A549 (cell line): ENCODE measurements at regions not wholly inside any gene's neighbourhood (a gene's known extent, or its start where the extent isn't known, plus 50 kb on each side); places are given as distances from the start of the nearest gene placed in this dataset.

Source experiments
- CBX2 ChIP-seq: fragments of 200-600 bp; sonication (generic); IDR thresholded peaks from 2 replicates; pipeline ENCODE4 v1.6.1; 2016; ENCODE audit warnings: low read depth, mild to moderate bottlenecking, borderline replicate concordance
- CEBPB ChIP-seq, 2 experiments: fragments of >200 bp in 1 of 2; sonication (Bioruptor Twin) in 1 of 2; formaldehyde crosslinking in 1 of 2; IDR thresholded peaks; 2 replicates each; pipeline ENCODE4 v1.6.1; 2012 to 2016
- HDAC2 ChIP-seq: fragments of 200-600 bp; sonication (generic); IDR thresholded peaks from 2 replicates; pipeline ENCODE4 v1.6.1; 2016
- MAFK ChIP-seq: fragments of 450-650 bp; IDR thresholded peaks from 2 replicates; pipeline ENCODE4 v1.6.1; 2014; ENCODE audit not compliant: partially characterized antibody
- POLR2A ChIP-seq: IDR thresholded peaks from 2 replicates; pipeline ENCODE4 v1.6.1; 2012; ENCODE audit warnings: mild to moderate bottlenecking, low read length
- SREBF2 ChIP-seq: fragments of 450-650 bp; IDR thresholded peaks from 2 replicates; pipeline ENCODE4 v1.6.1; 2014; ENCODE audit warnings: mild to moderate bottlenecking, moderate library complexity
- ZFP36 ChIP-seq: fragments of 450-650 bp; IDR thresholded peaks from 2 replicates; pipeline ENCODE4 v1.6.1; 2014; ENCODE audit warnings: borderline replicate concordance; ENCODE audit not compliant: partially characterized antibody
- ZNF302 ChIP-seq: fragments of 250-450 bp; sonication (Bioruptor Pico); IDR thresholded peaks from 2 replicates; pipeline ENCODE4 v1.9.0; 2021; ENCODE audit warnings: inconsistent platforms, mild to moderate bottlenecking, moderate library complexity
- TF ChIP-seq, protein P1 (sequence below): fragments of >200 bp; sonication (Bioruptor Twin); formaldehyde crosslinking; IDR thresholded peaks from 3 replicates; pipeline ENCODE4 v1.5.1; 2016
- TF ChIP-seq, protein P2 (sequence below): fragments of 150-350 bp; IDR thresholded peaks from 2 replicates; pipeline ENCODE4 v1.6.1; 2014; ENCODE audit warnings: low read depth, mild to moderate bottlenecking, low read length
- TF ChIP-seq, protein P3 (sequence below): fragments of 450-650 bp; IDR thresholded peaks from 2 replicates; pipeline ENCODE4 v1.6.1; 2014; ENCODE audit warnings: antibody characterized with exemption

DNA sequence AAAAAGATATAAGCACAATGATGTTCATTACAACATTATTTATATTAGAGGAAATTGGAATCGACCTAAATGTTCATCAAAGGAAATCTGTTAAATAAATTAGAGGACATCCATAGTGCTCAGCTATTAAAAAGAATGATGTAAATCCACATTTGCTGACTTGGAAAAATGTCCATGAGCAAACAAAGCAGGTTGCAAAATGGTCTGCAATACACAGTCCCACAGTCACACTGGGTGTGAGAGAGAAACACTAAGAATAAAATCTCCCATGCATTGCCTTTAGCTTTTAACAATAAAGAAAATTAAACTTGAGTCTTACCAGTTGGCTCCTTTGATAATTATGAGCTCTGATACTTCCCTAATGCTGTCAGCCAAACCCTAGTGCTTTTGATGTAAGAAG, 811.1 kb upstream of the SALL3 start:
- TF ChIP-seq, protein P1, sequence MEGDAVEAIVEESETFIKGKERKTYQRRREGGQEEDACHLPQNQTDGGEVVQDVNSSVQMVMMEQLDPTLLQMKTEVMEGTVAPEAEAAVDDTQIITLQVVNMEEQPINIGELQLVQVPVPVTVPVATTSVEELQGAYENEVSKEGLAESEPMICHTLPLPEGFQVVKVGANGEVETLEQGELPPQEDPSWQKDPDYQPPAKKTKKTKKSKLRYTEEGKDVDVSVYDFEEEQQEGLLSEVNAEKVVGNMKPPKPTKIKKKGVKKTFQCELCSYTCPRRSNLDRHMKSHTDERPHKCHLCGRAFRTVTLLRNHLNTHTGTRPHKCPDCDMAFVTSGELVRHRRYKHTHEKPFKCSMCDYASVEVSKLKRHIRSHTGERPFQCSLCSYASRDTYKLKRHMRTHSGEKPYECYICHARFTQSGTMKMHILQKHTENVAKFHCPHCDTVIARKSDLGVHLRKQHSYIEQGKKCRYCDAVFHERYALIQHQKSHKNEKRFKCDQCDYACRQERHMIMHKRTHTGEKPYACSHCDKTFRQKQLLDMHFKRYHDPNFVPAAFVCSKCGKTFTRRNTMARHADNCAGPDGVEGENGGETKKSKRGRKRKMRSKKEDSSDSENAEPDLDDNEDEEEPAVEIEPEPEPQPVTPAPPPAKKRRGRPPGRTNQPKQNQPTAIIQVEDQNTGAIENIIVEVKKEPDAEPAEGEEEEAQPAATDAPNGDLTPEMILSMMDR: no peak
- TF ChIP-seq POLR2A (no peak), CEBPB (IDR thresholded peaks at IDR 0.05) (no peak), HDAC2 (no peak), CBX2 (no peak), ZFP36 (no peak), MAFK (no peak), ZNF302 (no peak), SREBF2 (no peak)
- TF ChIP-seq, protein P2, sequence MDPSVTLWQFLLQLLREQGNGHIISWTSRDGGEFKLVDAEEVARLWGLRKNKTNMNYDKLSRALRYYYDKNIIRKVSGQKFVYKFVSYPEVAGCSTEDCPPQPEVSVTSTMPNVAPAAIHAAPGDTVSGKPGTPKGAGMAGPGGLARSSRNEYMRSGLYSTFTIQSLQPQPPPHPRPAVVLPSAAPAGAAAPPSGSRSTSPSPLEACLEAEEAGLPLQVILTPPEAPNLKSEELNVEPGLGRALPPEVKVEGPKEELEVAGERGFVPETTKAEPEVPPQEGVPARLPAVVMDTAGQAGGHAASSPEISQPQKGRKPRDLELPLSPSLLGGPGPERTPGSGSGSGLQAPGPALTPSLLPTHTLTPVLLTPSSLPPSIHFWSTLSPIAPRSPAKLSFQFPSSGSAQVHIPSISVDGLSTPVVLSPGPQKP: no peak
- TF ChIP-seq, protein P3, sequence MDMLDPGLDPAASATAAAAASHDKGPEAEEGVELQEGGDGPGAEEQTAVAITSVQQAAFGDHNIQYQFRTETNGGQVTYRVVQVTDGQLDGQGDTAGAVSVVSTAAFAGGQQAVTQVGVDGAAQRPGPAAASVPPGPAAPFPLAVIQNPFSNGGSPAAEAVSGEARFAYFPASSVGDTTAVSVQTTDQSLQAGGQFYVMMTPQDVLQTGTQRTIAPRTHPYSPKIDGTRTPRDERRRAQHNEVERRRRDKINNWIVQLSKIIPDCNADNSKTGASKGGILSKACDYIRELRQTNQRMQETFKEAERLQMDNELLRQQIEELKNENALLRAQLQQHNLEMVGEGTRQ: no peak
